Erythroblast (primary cell): ENCODE measurements at regions not wholly inside any gene's neighbourhood (a gene's known extent, or its start where the extent isn't known, plus 50 kb on each side); places are given as distances from the start of the nearest gene placed in this dataset.

ENCODE experiments used
- GATA1 ChIP-seq: IDR thresholded peaks from 2 replicates; pipeline ENCODE4 v1.6.1; 2011; ENCODE audit warnings: low read depth, mild to moderate bottlenecking, control low read depth, low read length, moderate library complexity
- POLR2A ChIP-seq: IDR thresholded peaks from 2 replicates; pipeline ENCODE4 v1.6.1; 2011; ENCODE audit warnings: mild to moderate bottlenecking, low read length

DNA sequence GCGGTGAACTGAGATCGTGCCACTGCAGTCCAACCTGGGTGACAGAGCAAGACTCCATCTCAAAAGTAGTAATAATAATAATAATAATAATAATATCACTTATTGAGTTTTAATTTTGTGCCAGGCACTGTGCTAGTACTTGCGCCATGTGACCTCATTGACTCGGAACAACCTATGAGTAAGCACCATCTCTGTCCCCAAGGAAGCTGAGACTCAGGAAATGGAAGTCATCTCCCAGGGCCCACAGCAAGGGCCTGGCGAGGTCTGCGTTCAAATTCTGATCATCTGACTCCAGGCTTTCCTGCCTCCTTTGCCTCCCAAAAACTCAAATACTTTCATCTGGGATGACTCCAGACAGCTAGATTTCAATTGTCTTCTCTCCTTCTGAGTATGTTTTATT is 162.9 kb downstream of the SEC14L1 start:
- no peak for TF ChIP-seq POLR2A
- TF ChIP-seq GATA1 = no peak
